Fibroblast of the aortic adventitia (primary cell): ENCODE measurements at regions not wholly inside any gene's neighbourhood (a gene's known extent, or its start where the extent isn't known, plus 50 kb on each side); places are given as distances from the start of the nearest gene placed in this dataset.

Experiments used
- DNase-seq: peaks from one replicate; pipeline ENCODE4 v3.0.0-alpha.2; 2010; ENCODE audit warnings: low read depth
- H3K4me3 ChIP-seq: 2 replicates; pipeline ENCODE4 v1.5.1; 2011; ENCODE audit warnings: low read depth, mild to moderate bottlenecking, control low read depth, low read length, moderate library complexity
- CTCF ChIP-seq: IDR thresholded peaks from 2 replicates; pipeline ENCODE4 v1.5.1; 2011; ENCODE audit warnings: mild to moderate bottlenecking, low read length, control low read depth, inconsistent platforms; ENCODE audit not compliant: insufficient read depth

- no peak for DNase-seq
- H3K4me3 ChIP-seq, result no peak overlapping the region
- TF ChIP-seq CTCF, result no peak
Observed at GRCh38 chr6:163771180-163771579, 356.7 kb downstream of the QKI start.

GRCh38 chr6:163768905-163769304 is 354.4 kb downstream of the QKI start:
- no peak for TF ChIP-seq CTCF

GRCh38 chr6:163766936-163767335 is 352.4 kb downstream of the QKI start:
- DNase-seq, result no peak
- TF ChIP-seq CTCF, result no peak
- no peak overlapping the region for H3K4me3 ChIP-seq

More at GRCh38 chr6:163768905-163769304, 354.4 kb downstream of the QKI start:
- no peak overlapping the region for H3K4me3 ChIP-seq
- DNase-seq, result no peak

GRCh38 chr6:163765335-163765734 is 350.8 kb downstream of the QKI start:
- H3K4me3 ChIP-seq, result no peak overlapping the region
- TF ChIP-seq CTCF, result no peak
- no peak for DNase-seq

- no peak for TF ChIP-seq CTCF
- H3K4me3 ChIP-seq, result no peak overlapping the region
- no peak for DNase-seq
Observed at GRCh38 chr6:163764565-163764964, 350.0 kb downstream of the QKI start.

- no peak overlapping the region for H3K4me3 ChIP-seq
- TF ChIP-seq CTCF, result no peak
- no peak for DNase-seq
Observed at GRCh38 chr6:163761481-163761880, 347.0 kb downstream of the QKI start.

- H3K4me3 ChIP-seq, result no peak overlapping the region
- DNase-seq, result no peak
- no peak for TF ChIP-seq CTCF
Observed at GRCh38 chr6:163760860-163761259, 346.3 kb downstream of the QKI start.
